Spinal cord (tissue), 9 donors: ENCODE measurements at regions not wholly inside any gene's neighbourhood (a gene's known extent, or its start where the extent isn't known, plus 50 kb on each side); places are given as distances from the start of the nearest gene placed in this dataset.

Source experiments
- DNase-seq, 6 donors: peaks; one replicate each; pipeline versions ENCODE4 v3.0.0 to v3.0.0-alpha.2; 2013 to 2015; ENCODE audit warnings: low spot score in 6 of 6, low read depth in 4 of 6
- H3K27ac ChIP-seq: one replicate; pipeline ENCODE4 v1.5.1; 2013; ENCODE audit warnings: low read depth, low read length, control low read depth
- H3K27me3 ChIP-seq: one replicate; pipeline ENCODE4 v1.6.1; 2013; ENCODE audit warnings: low read length; ENCODE audit not compliant: control insufficient read depth, insufficient read depth
- H3K36me3 ChIP-seq: one replicate; pipeline ENCODE4 v1.6.1; 2013; ENCODE audit warnings: low read length; ENCODE audit not compliant: control insufficient read depth, insufficient read depth
- H3K4me1 ChIP-seq: one replicate; pipeline ENCODE4 v1.6.1; 2013; ENCODE audit warnings: low read length; ENCODE audit not compliant: control insufficient read depth, insufficient read depth
- H3K4me3 ChIP-seq: one replicate; pipeline ENCODE4 v1.5.1; 2013; ENCODE audit warnings: low read depth, low read length, control low read depth
- H3K9me3 ChIP-seq: one replicate; pipeline ENCODE4 v1.6.1; 2013; ENCODE audit warnings: low read length; ENCODE audit not compliant: control insufficient read depth, insufficient read depth
- WGBS: methylation state at CpG from one replicate; pipeline ENCODE4 v1.1.5; 2013; ENCODE audit warnings: missing lambda C conversion rate; ENCODE audit not compliant: insufficient coverage; 5-methylcytosine and 5-hydroxymethylcytosine counted together
- donor health status: healthy.

GRCh38 chr13:53368948-53369347, 340.3 kb downstream of the OLFM4 start:
- Histone ChIP-seq H3K36me3 (no peaks in the 10 kb centered on the region), H3K4me1 (no peaks in the 10 kb centered on the region), H3K9me3 (no peaks in the 10 kb centered on the region), H3K27ac (no peak overlapping the region), H3K27me3 (no peaks in the 10 kb centered on the region), H3K4me3 (no peak overlapping the region)
- WGBS = no CpG with 5 or more reads among the region's 2 CpGs
- DNase-seq = peak in 1 of 6 donors; percentile 5

- no peaks in the 10 kb centered on the region for H3K27me3 ChIP-seq
- peak in 1 of 6 donors; percentile 9 for DNase-seq
- no peak overlapping the region for H3K27ac ChIP-seq
- no peak overlapping the region for H3K4me3 ChIP-seq
- no peaks in the 10 kb centered on the region for H3K4me1 ChIP-seq
- no peaks in the 10 kb centered on the region for H3K9me3 ChIP-seq
- H3K36me3 ChIP-seq = no peaks in the 10 kb centered on the region
- WGBS = no CpG with 5 or more reads among the region's 1 CpG
Measured at GRCh38 chr13:53379485-53379884, 350.9 kb downstream of the OLFM4 start.

DNA sequence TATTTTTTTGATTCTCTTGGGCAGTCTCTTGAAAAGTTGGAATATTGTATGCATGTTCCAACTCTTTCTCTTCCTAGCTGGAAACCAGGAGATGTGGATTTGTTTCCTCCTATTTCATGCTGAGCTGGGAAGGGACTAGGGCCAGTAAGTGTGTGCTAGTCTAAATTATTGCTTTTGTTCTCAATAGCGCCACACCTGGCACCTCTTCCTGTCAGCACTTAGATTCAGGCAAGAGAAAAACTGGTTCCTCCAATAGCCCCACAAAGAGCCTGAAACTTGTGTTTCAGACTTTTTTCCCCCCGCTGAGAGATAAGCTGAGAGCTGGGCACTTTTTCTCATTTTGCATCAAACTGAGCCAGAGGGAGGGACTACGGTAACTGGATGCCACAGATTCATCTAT, 353.4 kb downstream of the OLFM4 start:
- DNase-seq = no peak
- Histone ChIP-seq H3K36me3 (no peaks in the 10 kb centered on the region), H3K27ac (no peak overlapping the region), H3K4me1 (no peaks in the 10 kb centered on the region), H3K4me3 (no peak overlapping the region), H3K27me3 (no peaks in the 10 kb centered on the region), H3K9me3 (no peaks in the 10 kb centered on the region)
- WGBS = 75% methylated on average over 2 of the region's 3 CpGs

GRCh38 chr13:53398051-53398450, 369.4 kb downstream of the OLFM4 start:
- no peak for DNase-seq
- H3K36me3 ChIP-seq = no peaks in the 10 kb centered on the region
- H3K4me3 ChIP-seq = no peak overlapping the region
- no peak overlapping the region for H3K27ac ChIP-seq
- no peaks in the 10 kb centered on the region for H3K9me3 ChIP-seq
- H3K4me1 ChIP-seq = no peaks in the 10 kb centered on the region
- 69% methylated on average over 2 of the region's 2 CpGs for WGBS
- H3K27me3 ChIP-seq = no peaks in the 10 kb centered on the region

- Histone ChIP-seq H3K9me3 (no peaks in the 10 kb centered on the region), H3K4me1 (no peaks in the 10 kb centered on the region), H3K4me3 (no peak overlapping the region), H3K27ac (no peak overlapping the region), H3K27me3 (no peaks in the 10 kb centered on the region), H3K36me3 (no peaks in the 10 kb centered on the region)
- no peak for DNase-seq
- 85% methylated on average over 4 of the region's 8 CpGs for WGBS
Measured at GRCh38 chr13:53405616-53406015, 377.0 kb downstream of the OLFM4 start.

- DNase-seq = no peak
- 84% methylated on average over 4 of the region's 8 CpGs for WGBS
- Histone ChIP-seq H3K9me3 (no peaks in the 10 kb centered on the region), H3K27me3 (no peaks in the 10 kb centered on the region), H3K4me1 (no peaks in the 10 kb centered on the region), H3K36me3 (no peaks in the 10 kb centered on the region), H3K4me3 (no peak overlapping the region), H3K27ac (no peak overlapping the region)
Measured at GRCh38 chr13:53408306-53408705, 379.7 kb downstream of the OLFM4 start.

- no peak overlapping the region for H3K4me3 ChIP-seq
- H3K27ac ChIP-seq = no peak overlapping the region
- H3K4me1 ChIP-seq = no peaks in the 10 kb centered on the region
- no peaks in the 10 kb centered on the region for H3K9me3 ChIP-seq
- WGBS = 95% methylated on average over 22 of the region's 24 CpGs
- no peaks in the 10 kb centered on the region for H3K36me3 ChIP-seq
- DNase-seq = no peak
- H3K27me3 ChIP-seq = no peaks in the 10 kb centered on the region
Measured at GRCh38 chr13:53408847-53409568, 380.4 kb downstream of the OLFM4 start.

DNA sequence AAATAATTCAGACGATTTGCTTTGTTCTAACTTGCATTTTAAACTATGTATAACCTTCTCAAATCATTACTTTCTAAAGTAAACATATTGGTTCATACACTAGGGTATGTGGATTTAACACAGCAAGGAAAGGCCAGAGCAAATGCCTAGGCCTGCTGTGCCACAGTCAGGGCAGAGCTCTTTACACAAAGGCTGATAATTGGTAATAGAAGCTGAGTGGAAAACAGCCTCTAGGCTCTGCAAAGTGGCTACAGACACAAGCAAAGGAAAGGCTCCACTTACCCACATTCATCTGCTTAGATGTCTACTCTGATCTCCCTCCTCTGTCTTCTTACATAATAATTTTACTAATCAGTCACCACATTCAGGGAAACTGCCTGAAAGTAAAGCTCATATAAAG, 382.9 kb downstream of the OLFM4 start:
- Histone ChIP-seq H3K27ac (no peak overlapping the region), H3K27me3 (no peaks in the 10 kb centered on the region), H3K4me3 (no peak overlapping the region), H3K9me3 (no peaks in the 10 kb centered on the region), H3K4me1 (no peaks in the 10 kb centered on the region), H3K36me3 (no peaks in the 10 kb centered on the region)
- no CpG with 5 or more reads among the region's 1 CpG for WGBS
- peak in 1 of 6 donors; percentile 62 for DNase-seq

DNA sequence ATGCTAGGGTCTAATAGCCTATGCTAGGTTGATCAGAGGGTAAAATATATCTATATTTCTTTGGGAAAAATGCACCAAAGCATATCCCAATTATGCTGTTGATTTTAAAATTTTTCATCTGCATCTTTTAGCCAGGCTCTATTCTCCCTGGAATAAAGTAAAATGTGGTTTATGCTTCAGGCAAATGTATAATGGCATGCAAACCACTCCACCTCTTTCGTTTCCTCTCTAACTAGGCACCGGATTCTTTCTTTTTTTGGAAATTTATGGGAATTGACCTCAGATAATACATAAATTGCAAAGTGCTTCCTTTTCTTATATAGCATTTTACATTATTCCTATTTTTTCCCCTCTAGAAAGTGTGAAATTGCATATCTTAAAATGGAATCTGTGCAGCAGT, 386.5 kb downstream of the OLFM4 start:
- DNase-seq = no peak
- H3K4me1 ChIP-seq = no peaks in the 10 kb centered on the region
- no peaks in the 10 kb centered on the region for H3K27me3 ChIP-seq
- no peak overlapping the region for H3K4me3 ChIP-seq
- no peaks in the 10 kb centered on the region for H3K36me3 ChIP-seq
- H3K9me3 ChIP-seq = no peaks in the 10 kb centered on the region
- WGBS = no CpG with 5 or more reads among the region's 2 CpGs
- no peak overlapping the region for H3K27ac ChIP-seq

- no peak for DNase-seq
- no peak overlapping the region for H3K27ac ChIP-seq
- H3K4me1 ChIP-seq = no peaks in the 10 kb centered on the region
- H3K9me3 ChIP-seq = no peaks in the 10 kb centered on the region
- H3K4me3 ChIP-seq = no peak overlapping the region
- no peaks in the 10 kb centered on the region for H3K27me3 ChIP-seq
- no peaks in the 10 kb centered on the region for H3K36me3 ChIP-seq
Measured at GRCh38 chr13:53417601-53418000, 389.0 kb downstream of the OLFM4 start.
